HUES64 (cell line): ENCODE measurements at regions not wholly inside any gene's neighbourhood (a gene's known extent, or its start where the extent isn't known, plus 50 kb on each side); places are given as distances from the start of the nearest gene placed in this dataset.

Experiments used
- H3K27ac ChIP-seq: 2 replicates; pipeline ENCODE4 v1.7.0; 2013; ENCODE audit warnings: low read depth, low read length, inconsistent platforms
- H3K27me3 ChIP-seq: 2 replicates; pipeline ENCODE4 v1.6.1; 2013; ENCODE audit warnings: mild to moderate bottlenecking, low read length; ENCODE audit not compliant: insufficient read depth
- H3K36me3 ChIP-seq: 2 replicates; pipeline ENCODE4 v1.6.1; 2013; ENCODE audit warnings: mild to moderate bottlenecking, low read length; ENCODE audit not compliant: insufficient read depth
- H3K4me1 ChIP-seq: 2 replicates; pipeline ENCODE4 v1.6.1; 2013; ENCODE audit warnings: mild to moderate bottlenecking, low read length, moderate library complexity; ENCODE audit not compliant: insufficient read depth
- H3K4me3 ChIP-seq: 2 replicates; pipeline ENCODE4 v1.5.1; 2013; ENCODE audit warnings: mild to moderate bottlenecking, low read length, moderate library complexity
- H3K9ac ChIP-seq: 2 replicates; pipeline ENCODE4 v1.6.1; 2013; ENCODE audit warnings: mild to moderate bottlenecking, low read depth, low read length
- H3K9me3 ChIP-seq: 2 replicates; pipeline ENCODE4 v1.6.1; 2013; ENCODE audit warnings: low read depth, low read length; ENCODE audit not compliant: insufficient read depth
- WGBS: fragments of 150-250, 120-280 bp; methylation state at CpG from one replicate; pipeline ENCODE4 v1.1.7; 2013; ENCODE audit warnings: missing lambda C conversion rate; 5-methylcytosine and 5-hydroxymethylcytosine counted together

GRCh38 chr12:90239732-90240260, 531.2 kb upstream of the ATP2B1 start:
- Histone ChIP-seq H3K9ac (no peak overlapping the region), H3K27me3 (no peaks in the 10 kb centered on the region), H3K27ac (no peak overlapping the region), H3K4me1 (no peaks in the 10 kb centered on the region), H3K36me3 (no peaks in the 10 kb centered on the region), H3K9me3 (no peaks in the 10 kb centered on the region), H3K4me3 (no peak overlapping the region)
- 86% methylated on average over 1 of the region's 1 CpG for WGBS

GRCh38 chr12:90238663-90239271, 530.1 kb upstream of the ATP2B1 start:
- Histone ChIP-seq H3K9me3 (no peaks in the 10 kb centered on the region), H3K4me1 (no peaks in the 10 kb centered on the region), H3K27me3 (no peaks in the 10 kb centered on the region), H3K27ac (no peak overlapping the region), H3K36me3 (no peaks in the 10 kb centered on the region), H3K9ac (no peak overlapping the region), H3K4me3 (no peak overlapping the region)
- 67% methylated on average over 1 of the region's 2 CpGs for whole genome bisulfite sequencing

DNA sequence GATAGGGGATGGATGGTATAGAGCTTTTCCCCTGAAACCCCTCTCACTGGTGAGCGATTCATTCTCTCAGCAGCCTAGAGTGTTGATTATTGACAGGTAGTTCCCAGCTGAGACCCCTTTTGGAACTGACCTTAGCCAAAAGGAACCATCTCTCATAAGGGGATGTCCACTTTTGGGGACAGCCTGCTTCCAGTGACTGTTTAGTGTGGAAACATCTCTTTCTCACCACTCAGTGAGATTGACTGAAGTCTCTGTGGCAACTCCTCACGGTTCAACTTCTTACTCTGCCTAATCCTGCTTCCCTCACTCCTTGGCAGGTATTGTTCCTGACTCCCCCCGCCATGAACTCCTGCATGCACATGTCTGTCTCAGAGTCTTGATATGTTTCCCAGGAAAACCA, 529.2 kb upstream of the ATP2B1 start:
- WGBS: 88% methylated on average over 2 of the region's 3 CpGs
- H3K27me3 ChIP-seq: no peaks in the 10 kb centered on the region
- no peak overlapping the region for H3K9ac ChIP-seq
- H3K4me1 ChIP-seq: no peaks in the 10 kb centered on the region
- no peaks in the 10 kb centered on the region for H3K9me3 ChIP-seq
- no peak overlapping the region for H3K4me3 ChIP-seq
- no peaks in the 10 kb centered on the region for H3K36me3 ChIP-seq
- H3K27ac ChIP-seq: no peak overlapping the region

- no peaks in the 10 kb centered on the region for H3K36me3 ChIP-seq
- no peaks in the 10 kb centered on the region for H3K9me3 ChIP-seq
- H3K4me1 ChIP-seq: no peaks in the 10 kb centered on the region
- no peaks in the 10 kb centered on the region for H3K27me3 ChIP-seq
- no peak overlapping the region for H3K27ac ChIP-seq
- H3K9ac ChIP-seq: no peak overlapping the region
- 80% methylated on average over 1 of the region's 1 CpG for WGBS
- no peak overlapping the region for H3K4me3 ChIP-seq
These were observed 527.0 kb upstream of the ATP2B1 start for GRCh38 chr12:90235642-90236041.

DNA sequence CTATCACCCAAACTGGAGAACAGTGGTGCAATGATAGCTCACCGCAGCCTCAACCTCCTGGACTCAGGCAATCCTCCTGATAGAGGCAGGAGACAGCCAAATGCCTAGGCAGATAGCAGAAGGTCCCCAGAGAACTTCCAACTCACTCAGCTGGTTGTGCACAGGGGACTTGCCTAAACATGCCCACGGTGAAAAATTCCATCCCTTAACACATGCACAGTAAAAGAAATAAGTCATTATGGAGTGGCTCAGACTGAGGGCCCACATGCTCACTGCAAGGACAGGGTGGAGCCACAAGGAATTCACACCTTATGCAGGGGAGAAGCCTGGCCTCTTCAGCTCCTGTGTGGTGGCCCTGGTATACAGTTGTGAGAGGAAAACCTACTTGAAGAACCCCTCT, 525.8 kb upstream of the ATP2B1 start:
- Histone ChIP-seq H3K36me3 (no peaks in the 10 kb centered on the region), H3K4me1 (peaks cover 8% of the 10 kb centered on the region), H3K9ac (no peak overlapping the region), H3K9me3 (no peaks in the 10 kb centered on the region), H3K27ac (no peak overlapping the region), H3K27me3 (no peaks in the 10 kb centered on the region), H3K4me3 (no peak overlapping the region)
- WGBS: 100% methylated on average over 2 of the region's 2 CpGs

DNA sequence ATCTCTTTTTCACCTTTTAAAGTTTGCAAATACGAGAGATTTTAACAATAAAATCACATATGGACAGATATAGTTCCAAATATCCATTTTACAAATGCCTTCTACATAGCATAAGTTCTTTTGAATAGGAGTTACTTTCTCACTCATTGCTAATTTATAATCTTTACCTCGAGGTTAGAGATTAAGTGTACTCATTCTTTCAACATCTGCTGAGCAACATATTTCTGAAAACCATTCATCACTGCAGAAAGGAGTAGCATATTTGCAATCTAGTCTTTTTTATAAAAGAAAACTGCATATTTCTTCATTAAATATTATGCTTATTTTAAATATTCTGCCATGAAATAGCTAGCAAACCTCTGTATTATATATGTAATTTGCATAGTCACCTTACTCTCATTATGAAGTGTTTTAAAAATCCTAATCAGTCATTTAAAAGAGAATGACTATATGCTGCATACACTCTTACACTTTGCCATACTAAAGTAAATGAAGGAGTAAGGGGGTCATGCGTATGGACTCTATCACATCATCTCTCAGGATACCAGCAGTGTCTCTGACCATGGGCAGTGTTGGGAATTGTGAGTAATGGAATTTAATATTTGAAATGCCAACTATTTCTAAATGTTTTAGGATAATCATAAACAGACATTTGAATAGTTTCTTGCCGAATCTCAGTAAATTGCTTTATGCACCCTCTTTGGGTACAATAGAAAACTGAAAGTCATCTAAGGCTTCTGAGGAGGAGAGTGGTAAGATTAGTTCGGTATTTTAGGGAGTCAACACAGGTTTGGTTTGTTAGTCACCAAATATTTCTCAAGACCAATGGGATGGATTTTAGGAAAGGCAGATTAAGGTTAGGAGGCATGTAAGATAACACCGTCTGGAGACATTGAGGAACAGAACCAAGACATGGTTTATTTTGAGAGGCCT, 524.8 kb upstream of the ATP2B1 start:
- Histone ChIP-seq H3K4me1 (peaks cover 11% of the 10 kb centered on the region), H3K9me3 (no peaks in the 10 kb centered on the region), H3K4me3 (no peak overlapping the region), H3K9ac (no peak overlapping the region), H3K27ac (no peak overlapping the region), H3K27me3 (no peaks in the 10 kb centered on the region), H3K36me3 (no peaks in the 10 kb centered on the region)
- 94% methylated on average over 6 of the region's 6 CpGs for WGBS

DNA sequence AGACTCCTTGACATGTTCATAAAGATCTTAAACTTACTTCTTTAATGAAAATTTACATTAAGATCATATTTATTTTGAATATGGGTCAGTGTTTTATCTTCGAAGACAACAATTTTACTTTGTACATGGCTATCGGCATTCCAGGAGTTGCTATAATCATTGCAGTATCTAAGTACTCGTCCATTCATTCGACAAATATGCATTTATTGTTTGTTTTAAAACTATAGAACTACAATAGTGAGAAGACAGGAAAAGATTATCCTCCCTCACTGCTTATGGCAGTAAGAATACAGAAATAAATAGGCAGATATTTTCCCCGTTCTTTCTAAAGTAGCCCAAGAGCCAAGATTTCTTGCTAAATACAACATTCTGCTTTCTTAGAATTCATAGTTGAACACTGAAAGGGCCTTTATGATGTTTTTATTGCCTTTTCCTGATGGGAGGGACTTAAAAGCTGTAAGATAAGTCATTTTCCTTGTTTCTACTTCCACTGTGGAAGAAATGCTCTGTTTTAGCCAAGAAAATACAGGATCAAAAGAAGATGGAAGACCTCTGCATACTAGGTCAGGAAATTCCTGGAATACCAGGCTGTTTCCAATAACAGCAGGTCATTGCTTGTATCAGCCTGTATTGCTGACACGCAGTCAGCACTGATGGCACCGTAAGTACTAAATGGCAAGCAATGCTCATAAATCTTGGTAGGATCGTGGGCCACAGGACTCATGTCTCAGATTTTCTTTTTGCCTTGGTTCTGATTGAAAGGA, 521.0 kb upstream of the ATP2B1 start:
- Histone ChIP-seq H3K4me3 (no peak overlapping the region), H3K36me3 (no peaks in the 10 kb centered on the region), H3K27me3 (no peaks in the 10 kb centered on the region), H3K9me3 (no peaks in the 10 kb centered on the region), H3K4me1 (peaks cover 11% of the 10 kb centered on the region), H3K9ac (peak overlapping the region; percentile 34; the same call in 1 of the 2 replicates), H3K27ac (peak overlapping the region; percentile 75)
- WGBS: 77% methylated on average over 6 of the region's 8 CpGs

DNA sequence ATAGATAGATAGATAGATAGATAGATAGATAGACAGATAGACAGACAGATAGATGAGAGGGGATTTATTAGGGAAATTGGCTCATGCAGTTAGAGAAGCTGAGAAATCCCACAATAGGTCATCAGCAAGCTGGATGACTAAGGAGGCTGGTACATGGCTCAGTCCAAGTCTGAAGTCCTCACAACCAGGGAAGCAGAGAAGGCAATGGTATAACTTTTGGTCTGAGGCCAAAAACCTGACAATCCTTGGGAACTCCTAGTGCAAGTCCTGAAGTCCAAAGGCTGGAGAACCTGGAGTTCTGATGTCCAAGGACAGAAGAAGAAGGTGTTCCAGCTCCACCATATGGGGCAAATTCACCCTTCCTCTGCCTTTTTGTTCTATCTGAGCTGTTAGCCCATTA, 517.6 kb upstream of the ATP2B1 start:
- H3K4me1 ChIP-seq: peaks cover 11% of the 10 kb centered on the region
- no peak overlapping the region for H3K4me3 ChIP-seq
- H3K27me3 ChIP-seq: no peaks in the 10 kb centered on the region
- no peaks in the 10 kb centered on the region for H3K36me3 ChIP-seq
- H3K27ac ChIP-seq: no peak overlapping the region
- H3K9me3 ChIP-seq: no peaks in the 10 kb centered on the region
- no peak overlapping the region for H3K9ac ChIP-seq

- Histone ChIP-seq H3K36me3 (no peaks in the 10 kb centered on the region), H3K4me1 (no peaks in the 10 kb centered on the region), H3K9me3 (no peaks in the 10 kb centered on the region), H3K4me3 (no peak overlapping the region), H3K27me3 (no peaks in the 10 kb centered on the region), H3K27ac (no peak overlapping the region), H3K9ac (no peak overlapping the region)
- WGBS: 100% methylated on average over 1 of the region's 1 CpG
These were observed 508.2 kb upstream of the ATP2B1 start for GRCh38 chr12:90216815-90217214.

DNA sequence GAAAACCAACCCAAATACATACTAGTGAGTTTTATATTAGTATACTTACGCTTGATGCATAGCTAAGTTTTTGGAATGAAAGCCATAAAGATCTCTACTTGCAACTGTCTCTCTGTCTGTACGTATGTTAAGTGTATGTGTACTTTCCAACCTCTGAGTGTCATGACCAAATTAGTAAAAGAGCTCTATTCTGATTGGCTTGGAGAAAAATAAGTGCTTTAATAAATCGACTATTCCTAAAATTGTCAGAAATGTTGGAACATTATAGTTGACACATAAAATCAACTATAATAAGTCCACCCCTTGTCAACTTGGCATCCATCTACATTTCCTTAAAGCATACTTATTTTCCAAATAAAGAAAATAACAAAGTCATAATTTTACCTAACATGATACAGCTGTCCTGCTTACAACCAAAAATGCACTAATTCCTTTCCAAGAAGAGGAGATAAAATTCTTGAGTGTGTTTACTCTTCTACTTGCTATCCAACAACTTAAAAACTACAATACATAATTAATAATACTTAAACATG, 507.4 kb upstream of the ATP2B1 start:
- 57% methylated on average over 3 of the region's 3 CpGs for WGBS
- no peak overlapping the region for H3K27ac ChIP-seq
- no peaks in the 10 kb centered on the region for H3K36me3 ChIP-seq
- no peaks in the 10 kb centered on the region for H3K27me3 ChIP-seq
- no peaks in the 10 kb centered on the region for H3K4me1 ChIP-seq
- H3K4me3 ChIP-seq: no peak overlapping the region
- H3K9me3 ChIP-seq: no peaks in the 10 kb centered on the region
- no peak overlapping the region for H3K9ac ChIP-seq

DNA sequence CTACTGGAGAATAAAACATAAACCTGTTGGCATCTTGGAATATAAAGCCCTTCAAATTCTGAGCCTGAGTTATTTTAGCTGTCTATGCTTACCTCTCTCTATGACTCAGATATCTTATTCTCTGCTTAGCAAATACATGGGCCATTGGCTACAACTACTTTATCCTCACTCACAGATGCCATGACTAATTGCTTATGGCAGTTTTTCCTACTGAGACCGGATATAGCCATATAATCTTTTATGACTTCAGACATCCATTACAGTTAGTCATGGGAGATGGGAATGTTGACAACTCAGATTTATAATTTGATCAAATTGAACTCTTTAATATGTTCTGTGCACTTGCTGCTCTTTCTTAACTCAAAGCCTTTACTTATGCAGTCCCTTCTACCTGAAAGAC, 502.4 kb upstream of the ATP2B1 start:
- no peaks in the 10 kb centered on the region for H3K36me3 ChIP-seq
- no peak overlapping the region for H3K4me3 ChIP-seq
- no peak overlapping the region for H3K9ac ChIP-seq
- H3K9me3 ChIP-seq: peaks cover 19% of the 10 kb centered on the region
- 100% methylated on average over 1 of the region's 1 CpG for WGBS
- no peaks in the 10 kb centered on the region for H3K4me1 ChIP-seq
- H3K27ac ChIP-seq: no peak overlapping the region
- H3K27me3 ChIP-seq: no peaks in the 10 kb centered on the region
